ENCODE measurements at regions not wholly inside any gene's neighbourhood (a gene's known extent, or its start where the extent isn't known, plus 50 kb on each side); places are given as distances from the start of the nearest gene placed in this dataset.
"Not testable (repeated sequence)": the region's sequence is repeated elsewhere in the genome, so short reads cannot be mapped to it uniquely, and the experiment has no call there.

- Histone ChIP-seq H3K36me3 (ENCODE audit: low read depth, missing control alignments) (no peaks in the 10 kb centered on the region), H3K27me3 (no peaks in the 10 kb centered on the region), H3K9me3 (no peaks in the 10 kb centered on the region), H3K4me1 (peaks cover 4% of the 10 kb centered on the region), H3K27ac (no peak overlapping the region), H3K4me3 (no peak overlapping the region)
- no peak for TF ChIP-seq POLR2A (IDR thresholded peaks at IDR 0.05)
- TF ChIP-seq CTCF (IDR thresholded peaks at IDR 0.05) = no peak
- WGBS, 2 donors = 71 to 86% methylated on average over 4 of the region's 4 CpGs
- DNase-seq = no peak
- intact Hi-C loops (cut with DNase I; ENCODE audit: low total_unique reads) = loop anchor here (10.0 kb wide), 1 partner anchor 176 kb away; no protein-coding TSS in a partner anchor
Measured at GRCh38 chr7:142638581-142638980, 110.7 kb upstream of the PRSS1 start.

- intact Hi-C loops (cut with DNase I; ENCODE audit: low total_unique reads) = loop anchor here (10.0 kb wide), 1 partner anchor 178 kb away; no protein-coding TSS in a partner anchor
- no peak for DNase-seq
- no peak overlapping the region for H3K27ac ChIP-seq
- no peak overlapping the region for H3K4me3 ChIP-seq
- WGBS, 2 donors = 47 to 54% methylated on average over 5 of the region's 5 CpGs
- H3K9me3 ChIP-seq = no peaks in the 10 kb centered on the region
- TF ChIP-seq CTCF (IDR thresholded peaks at IDR 0.05) = no peak
- TF ChIP-seq POLR2A (IDR thresholded peaks at IDR 0.05) = no peak
- no peaks in the 10 kb centered on the region for H3K36me3 ChIP-seq (ENCODE audit: low read depth, missing control alignments)
- H3K27me3 ChIP-seq = no peaks in the 10 kb centered on the region
- H3K4me1 ChIP-seq = peaks cover 4% of the 10 kb centered on the region
Measured at GRCh38 chr7:142637240-142637639, 112.0 kb upstream of the PRSS1 start.

GRCh38 chr7:142636751-142637150 lies 112.5 kb upstream of the PRSS1 start:
- WGBS, 2 donors = 42 to 48% methylated on average over 6 of the region's 6 CpGs
- intact Hi-C loops (cut with DNase I; ENCODE audit: low total_unique reads) = loop anchor here (10.0 kb wide), 1 partner anchor 178 kb away; no protein-coding TSS in a partner anchor

GRCh38 chr7:142636107-142636506 lies 113.2 kb upstream of the PRSS1 start:
- H3K27me3 ChIP-seq; H3K4me3 ChIP-seq; H3K27ac ChIP-seq; H3K36me3 ChIP-seq (ENCODE audit: low read depth, missing control alignments); DNase-seq; H3K4me1 ChIP-seq; H3K9me3 ChIP-seq: not testable (repeated sequence)
- WGBS, 2 donors = 86 to 91% methylated on average over 3 of the region's 3 CpGs
- intact Hi-C loops (cut with DNase I; ENCODE audit: low total_unique reads) = loop anchor here (10.0 kb wide), 1 partner anchor 179 kb away; no protein-coding TSS in a partner anchor

More at GRCh38 chr7:142636751-142637150, 112.5 kb upstream of the PRSS1 start:
- Histone ChIP-seq H3K36me3 (ENCODE audit: low read depth, missing control alignments) (no peaks in the 10 kb centered on the region), H3K4me3 (no peak overlapping the region), H3K27ac (no peak overlapping the region), H3K4me1 (peaks cover 4% of the 10 kb centered on the region), H3K27me3 (no peaks in the 10 kb centered on the region), H3K9me3 (no peaks in the 10 kb centered on the region)
- TF ChIP-seq CTCF (IDR thresholded peaks at IDR 0.05) (no peak), POLR2A (IDR thresholded peaks at IDR 0.05) (no peak)
- DNase-seq = no peak

- H3K36me3 ChIP-seq (ENCODE audit: low read depth, missing control alignments) = no peaks in the 10 kb centered on the region
- WGBS, 2 donors = 23 to 24% methylated on average over 17 of the region's 17 CpGs
- no peaks in the 10 kb centered on the region for H3K27me3 ChIP-seq
- intact Hi-C loops (cut with DNase I; ENCODE audit: low total_unique reads) = loop anchor here (10.0 kb wide), 1 partner anchor 182 kb away; no protein-coding TSS in a partner anchor
- no peak overlapping the region for H3K4me3 ChIP-seq
- peak; percentile 65 to 86 (median 73) for TF ChIP-seq CTCF (IDR thresholded peaks at IDR 0.05)
- TF ChIP-seq POLR2A (IDR thresholded peaks at IDR 0.05) = no peak
- H3K4me1 ChIP-seq = peaks cover 4% of the 10 kb centered on the region
- no peaks in the 10 kb centered on the region for H3K9me3 ChIP-seq
- peak; percentile 82 for DNase-seq
- no peak overlapping the region for H3K27ac ChIP-seq
Measured at GRCh38 chr7:142632271-142633134, 116.8 kb upstream of the PRSS1 start.

All from testis (tissue), 2 donors.